Prostate gland (tissue), 2 donors: ENCODE measurements at regions not wholly inside any gene's neighbourhood (a gene's known extent, or its start where the extent isn't known, plus 50 kb on each side); places are given as distances from the start of the nearest gene placed in this dataset.

Source experiments
- CTCF ChIP-seq, 4 experiments: fragments of 200-600 bp in 2 of 4; fragments of 450-650 bp in 2 of 4; sonication (generic) in 2 of 4; IDR thresholded peaks; 1 replicate in 3 of 4; 2 replicates in 1 of 4; pipeline ENCODE4 v1.5.1; 2016 to 2019; ENCODE audit warnings: antibody characterized with exemption in 4 of 4, mild to moderate bottlenecking in 2 of 4, moderate library complexity in 2 of 4
- POLR2A ChIP-seq: fragments of 450-650 bp; IDR thresholded peaks from one replicate; pipeline ENCODE4 v1.6.1; 2016; ENCODE audit warnings: antibody characterized with exemption, mild to moderate bottlenecking

GRCh38 chr11:122395282-122395681, 260.2 kb upstream of the UBASH3B start:
- no peak for TF ChIP-seq CTCF (IDR thresholded peaks at IDR 0.05)
- TF ChIP-seq POLR2A, result no peak
